ENCODE measurements at regions not wholly inside any gene's neighbourhood (a gene's known extent, or its start where the extent isn't known, plus 50 kb on each side); places are given as distances from the start of the nearest gene placed in this dataset.

GRCh38 chr12:102746963-102747362 lies 170.1 kb downstream of the PAH start:
- Mint-ChIP-seq H3K27me3 (no peaks in the 10 kb centered on the region), H3K4me3 (ENCODE audit: low read depth) (no peak overlapping the region), H3K4me1 (ENCODE audit: low read depth) (no peaks in the 10 kb centered on the region), H3K36me3 (ENCODE audit: insufficient read depth) (no peaks in the 10 kb centered on the region), H3K27ac (no peak overlapping the region), H3K9me3 (ENCODE audit: low read depth) (no peaks in the 10 kb centered on the region)
- DNase-seq (ENCODE audit: low spot score, unreplicated experiment), result no peak
- TF ChIP-seq, protein P1, sequence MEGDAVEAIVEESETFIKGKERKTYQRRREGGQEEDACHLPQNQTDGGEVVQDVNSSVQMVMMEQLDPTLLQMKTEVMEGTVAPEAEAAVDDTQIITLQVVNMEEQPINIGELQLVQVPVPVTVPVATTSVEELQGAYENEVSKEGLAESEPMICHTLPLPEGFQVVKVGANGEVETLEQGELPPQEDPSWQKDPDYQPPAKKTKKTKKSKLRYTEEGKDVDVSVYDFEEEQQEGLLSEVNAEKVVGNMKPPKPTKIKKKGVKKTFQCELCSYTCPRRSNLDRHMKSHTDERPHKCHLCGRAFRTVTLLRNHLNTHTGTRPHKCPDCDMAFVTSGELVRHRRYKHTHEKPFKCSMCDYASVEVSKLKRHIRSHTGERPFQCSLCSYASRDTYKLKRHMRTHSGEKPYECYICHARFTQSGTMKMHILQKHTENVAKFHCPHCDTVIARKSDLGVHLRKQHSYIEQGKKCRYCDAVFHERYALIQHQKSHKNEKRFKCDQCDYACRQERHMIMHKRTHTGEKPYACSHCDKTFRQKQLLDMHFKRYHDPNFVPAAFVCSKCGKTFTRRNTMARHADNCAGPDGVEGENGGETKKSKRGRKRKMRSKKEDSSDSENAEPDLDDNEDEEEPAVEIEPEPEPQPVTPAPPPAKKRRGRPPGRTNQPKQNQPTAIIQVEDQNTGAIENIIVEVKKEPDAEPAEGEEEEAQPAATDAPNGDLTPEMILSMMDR (IDR thresholded peaks at IDR 0.05; ENCODE audit: unreplicated experiment), result no peak

DNA sequence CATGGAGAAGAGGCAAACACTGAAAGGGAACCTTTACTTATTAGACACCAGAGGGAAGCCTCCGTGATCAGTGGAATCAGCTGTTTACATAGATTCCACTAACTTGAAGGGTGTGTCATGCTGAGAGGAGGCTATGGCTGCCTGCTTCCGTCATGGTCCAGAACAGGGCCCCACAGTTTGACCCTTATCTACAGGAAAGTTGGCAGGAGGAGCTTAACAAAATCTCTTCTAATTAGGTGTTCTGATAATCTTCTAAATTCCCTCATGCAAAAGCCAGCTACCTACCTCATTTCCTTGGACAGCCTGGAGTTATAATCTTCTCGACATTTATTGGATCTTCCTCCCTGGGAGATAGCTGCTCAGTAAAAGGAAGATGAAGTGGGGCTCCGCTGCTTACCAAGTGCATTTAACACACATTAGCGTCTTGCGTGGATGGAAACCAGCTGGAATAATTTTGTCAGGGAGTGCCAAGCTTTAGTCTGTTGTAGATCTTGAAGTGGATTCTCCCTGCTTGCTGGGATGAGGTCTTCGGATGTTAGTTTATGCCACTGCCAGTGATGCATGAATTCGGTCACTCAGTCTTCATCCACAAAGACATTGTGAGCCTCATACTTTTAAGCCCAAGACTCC lies 171.0 kb downstream of the PAH start:
- Mint-ChIP-seq H3K36me3 (ENCODE audit: insufficient read depth) (no peaks in the 10 kb centered on the region), H3K4me3 (ENCODE audit: low read depth) (no peak overlapping the region), H3K9me3 (ENCODE audit: low read depth) (no peaks in the 10 kb centered on the region), H3K4me1 (ENCODE audit: low read depth) (no peaks in the 10 kb centered on the region), H3K27me3 (no peaks in the 10 kb centered on the region), H3K27ac (no peak overlapping the region)
- TF ChIP-seq, protein P1 (IDR thresholded peaks at IDR 0.05; ENCODE audit: unreplicated experiment), result no peak
- DNase-seq (ENCODE audit: low spot score, unreplicated experiment), result no peak

DNA sequence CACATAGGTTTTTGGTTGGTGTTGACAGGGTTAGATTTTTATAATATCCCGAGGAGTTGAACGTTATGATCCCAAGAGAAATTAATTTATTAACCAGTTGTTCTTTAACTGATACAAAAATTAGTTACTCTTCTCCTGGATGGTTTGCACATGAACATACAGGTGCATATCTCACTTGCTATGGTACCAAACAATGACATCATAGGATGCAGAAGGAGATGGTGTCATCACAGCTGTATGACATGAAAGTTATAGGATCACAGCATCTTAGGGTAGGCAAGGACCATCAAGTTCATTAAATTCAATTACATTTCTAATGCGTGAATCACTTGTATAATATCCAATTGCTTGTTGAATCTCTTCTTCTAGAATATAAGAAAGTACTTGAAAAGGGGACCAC lies 175.8 kb downstream of the PAH start:
- no peak for DNase-seq (ENCODE audit: low spot score, unreplicated experiment)
- H3K4me1 Mint-ChIP-seq (ENCODE audit: low read depth), result no peaks in the 10 kb centered on the region
- no peaks in the 10 kb centered on the region for H3K27me3 Mint-ChIP-seq
- TF ChIP-seq, protein P1 (IDR thresholded peaks at IDR 0.05; ENCODE audit: unreplicated experiment), result no peak
- H3K27ac Mint-ChIP-seq, result no peak overlapping the region
- no peak overlapping the region for H3K4me3 Mint-ChIP-seq (ENCODE audit: low read depth)
- peaks cover 5% of the 10 kb centered on the region for H3K9me3 Mint-ChIP-seq (ENCODE audit: low read depth)
- no peaks in the 10 kb centered on the region for H3K36me3 Mint-ChIP-seq (ENCODE audit: insufficient read depth)

- no peaks in the 10 kb centered on the region for H3K4me1 Mint-ChIP-seq (ENCODE audit: low read depth)
- H3K36me3 Mint-ChIP-seq (ENCODE audit: insufficient read depth), result no peaks in the 10 kb centered on the region
- TF ChIP-seq, protein P1 (IDR thresholded peaks at IDR 0.05; ENCODE audit: unreplicated experiment), result peak; percentile 55
- H3K27me3 Mint-ChIP-seq, result no peaks in the 10 kb centered on the region
- no peak for DNase-seq (ENCODE audit: low spot score, unreplicated experiment)
- H3K9me3 Mint-ChIP-seq (ENCODE audit: low read depth), result peaks cover 5% of the 10 kb centered on the region
- no peak overlapping the region for H3K4me3 Mint-ChIP-seq (ENCODE audit: low read depth)
- no peak overlapping the region for H3K27ac Mint-ChIP-seq
Measured at GRCh38 chr12:102740141-102740955, 176.7 kb downstream of the PAH start.

DNA sequence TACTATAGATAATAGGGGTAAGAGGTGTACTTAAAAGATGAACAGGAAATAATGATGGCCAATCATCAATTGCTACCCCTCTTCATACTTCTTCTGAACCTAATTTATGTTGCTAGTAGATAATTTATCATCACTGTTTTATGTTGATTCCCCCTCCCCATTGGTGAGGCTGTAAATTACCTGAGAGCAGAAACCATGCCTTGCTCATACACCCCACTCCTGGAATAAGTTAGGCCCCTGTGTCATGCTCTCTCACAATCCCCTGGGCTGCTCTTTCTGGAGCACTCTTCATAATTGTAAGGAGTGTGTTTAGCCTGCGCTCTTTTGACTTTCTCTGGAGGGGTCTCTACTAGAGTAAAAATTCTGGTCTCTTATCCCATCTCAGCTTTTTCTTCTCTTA lies 180.7 kb downstream of the PAH start:
- Mint-ChIP-seq H3K4me1 (ENCODE audit: low read depth) (no peaks in the 10 kb centered on the region), H3K36me3 (ENCODE audit: insufficient read depth) (no peaks in the 10 kb centered on the region), H3K4me3 (ENCODE audit: low read depth) (no peak overlapping the region), H3K9me3 (ENCODE audit: low read depth) (peaks cover 5% of the 10 kb centered on the region), H3K27ac (no peak overlapping the region), H3K27me3 (no peaks in the 10 kb centered on the region)
- no peak for DNase-seq (ENCODE audit: low spot score, unreplicated experiment)
- TF ChIP-seq, protein P1 (IDR thresholded peaks at IDR 0.05; ENCODE audit: unreplicated experiment), result no peak

All from progenitor cell of endocrine pancreas (in vitro differentiated cells).